ENCODE measurements at regions not wholly inside any gene's neighbourhood (a gene's known extent, or its start where the extent isn't known, plus 50 kb on each side); places are given as distances from the start of the nearest gene placed in this dataset.

GRCh38 chr3:148466143-148466542 is 231.6 kb upstream of the AGTR1 start:
- TF ChIP-seq RAD21 (IDR thresholded peaks at IDR 0.05; ENCODE audit: low read depth) (no peak), REST (IDR thresholded peaks at IDR 0.05; ENCODE audit: low read depth) (no peak), TAF1 (IDR thresholded peaks at IDR 0.05; ENCODE audit: low read depth) (no peak), FOXM1 (IDR thresholded peaks at IDR 0.05; ENCODE audit: borderline replicate concordance, low read depth) (no peak)
